ENCODE measurements at regions not wholly inside any gene's neighbourhood (a gene's known extent, or its start where the extent isn't known, plus 50 kb on each side); places are given as distances from the start of the nearest gene placed in this dataset.

- no peak for TF ChIP-seq POLR2A (IDR thresholded peaks at IDR 0.05)
- no peak for TF ChIP-seq CTCF (IDR thresholded peaks at IDR 0.05)
Measured at GRCh38 chr12:84362552-84362897, 550.1 kb downstream of the SLC6A15 start.

All from right lobe of liver (tissue), 4 donors.